Right lung (tissue), 2 donors: ENCODE measurements at regions not wholly inside any gene's neighbourhood (a gene's known extent, or its start where the extent isn't known, plus 50 kb on each side); places are given as distances from the start of the nearest gene placed in this dataset.
A peak's percentile ranks its signal among the peaks of the same experiment; 100 is the strongest.

ENCODE experiments used
- DNase-seq, 2 donors: peaks; one replicate each; pipeline ENCODE4 v3.0.0-alpha.2; 2013

GRCh38 chrX:99717716-99718115, 692.4 kb downstream of the PCDH19 start:
- DNase-seq = no peak

GRCh38 chrX:99705701-99706100, 704.4 kb downstream of the PCDH19 start:
- no peak for DNase-seq

DNA sequence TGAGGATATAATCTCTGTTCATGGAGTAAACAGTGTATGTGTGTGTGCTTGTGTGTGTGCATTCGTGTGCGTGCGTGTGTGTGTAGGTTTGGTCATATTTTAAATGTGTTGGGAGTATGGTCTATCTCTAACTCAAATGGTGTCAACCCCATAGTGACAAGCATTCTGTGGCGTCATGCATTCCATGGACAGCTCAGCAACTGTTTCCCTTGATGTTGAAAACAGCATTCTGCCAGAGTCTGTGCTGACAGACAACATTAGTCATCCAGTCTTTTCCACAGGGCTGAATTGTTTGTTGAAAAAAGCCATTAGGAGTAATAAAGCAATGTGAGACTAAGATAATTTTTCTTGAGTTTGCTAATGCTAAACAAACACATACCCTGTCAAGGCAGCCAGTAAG, 706.6 kb downstream of the PCDH19 start:
- DNase-seq = no peak

GRCh38 chrX:99698451-99698850, 711.6 kb downstream of the PCDH19 start:
- DNase-seq = no peak

GRCh38 chrX:99663136-99663535, 746.9 kb downstream of the PCDH19 start:
- no peak for DNase-seq

GRCh38 chrX:99654188-99654587, 755.9 kb downstream of the PCDH19 start:
- DNase-seq = no peak

GRCh38 chrX:99653352-99653751, 756.7 kb downstream of the PCDH19 start:
- no peak for DNase-seq

DNA sequence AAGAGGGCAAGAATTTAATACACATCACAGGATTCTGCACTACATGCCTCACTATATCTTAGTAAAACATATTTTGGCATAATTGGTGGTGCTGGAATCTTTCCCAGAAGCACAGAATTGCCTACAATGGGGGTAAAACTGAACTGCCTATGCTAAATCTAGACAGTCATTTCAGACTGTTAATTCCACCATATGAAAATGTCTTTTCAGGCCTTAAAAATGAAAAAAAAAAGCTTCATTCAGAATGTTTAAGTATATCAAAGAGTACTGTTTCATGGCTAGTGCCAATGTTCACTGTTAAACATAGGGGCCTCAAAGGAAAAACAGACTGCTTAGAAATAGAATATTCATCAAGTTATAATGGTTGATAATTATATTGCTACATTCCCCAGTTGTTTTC, 797.0 kb downstream of the PCDH19 start:
- no peak for DNase-seq

- no peak for DNase-seq
Observed at GRCh38 chrX:99603091-99603814, 806.8 kb downstream of the PCDH19 start.

GRCh38 chrX:99602107-99602506, 808.0 kb downstream of the PCDH19 start:
- DNase-seq = no peak

GRCh38 chrX:99588936-99589335, 821.1 kb downstream of the PCDH19 start:
- peak; percentile 43 for DNase-seq

DNA sequence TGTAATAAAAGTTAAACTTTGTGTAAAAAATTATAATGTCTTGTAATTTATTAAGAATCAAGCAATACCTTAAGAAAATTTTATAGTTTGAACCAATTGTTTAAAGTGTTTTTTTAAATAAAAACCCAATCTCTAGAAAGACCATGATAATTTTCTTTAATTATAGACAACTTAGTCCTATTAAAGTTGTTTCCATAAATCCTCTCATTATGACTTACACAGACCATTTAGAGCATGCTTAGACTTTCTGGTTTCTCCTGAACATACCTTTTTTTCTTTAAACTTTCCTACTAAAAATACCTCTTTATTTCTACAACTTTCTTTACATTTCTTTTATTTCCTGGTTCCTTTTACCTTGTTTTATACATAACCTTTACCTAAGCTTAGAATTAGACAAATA, 837.4 kb downstream of the PCDH19 start:
- no peak for DNase-seq

- DNase-seq = no peak
Observed at GRCh38 chrX:99549381-99549780, 860.7 kb downstream of the PCDH19 start.

DNA sequence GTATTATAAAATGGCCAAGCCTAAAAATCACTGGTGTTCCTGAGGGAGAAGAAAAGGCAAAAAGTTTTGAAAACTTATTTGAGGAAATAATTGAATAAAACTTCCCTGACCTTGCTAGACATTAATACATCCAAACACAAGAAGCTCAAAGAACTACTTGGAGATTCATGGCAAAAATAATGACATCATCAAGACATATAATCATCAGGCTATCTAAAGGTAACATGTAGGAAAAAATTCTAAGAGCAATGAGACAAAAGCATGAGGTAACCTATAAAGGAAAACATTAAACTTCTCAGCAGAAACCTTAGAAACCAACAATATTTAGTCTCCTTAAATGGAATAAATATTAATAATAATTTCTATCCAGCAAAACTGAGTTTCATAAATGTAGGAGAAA, 887.6 kb downstream of the PCDH19 start:
- DNase-seq = no peak

DNA sequence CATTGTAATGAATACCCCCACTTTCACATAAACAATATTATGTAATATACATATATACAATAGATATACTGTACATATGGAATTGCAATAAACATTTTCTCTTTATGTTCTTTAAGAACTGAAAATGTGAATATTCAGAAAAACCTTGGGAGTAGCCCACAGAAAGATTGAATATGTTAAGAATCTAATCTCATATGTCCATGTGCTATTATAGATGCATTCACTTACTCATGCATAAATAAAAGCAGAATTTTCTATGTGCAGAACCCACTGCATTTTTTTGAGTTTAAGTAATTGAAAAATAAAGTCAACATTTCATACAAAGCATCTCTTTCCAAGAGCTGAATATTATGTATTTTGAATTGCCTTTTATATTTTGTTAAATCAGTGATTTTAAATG, 902.3 kb downstream of the PCDH19 start:
- DNase-seq = no peak

- no peak for DNase-seq
Observed at GRCh38 chrX:99495453-99495852, 914.6 kb downstream of the PCDH19 start.

- DNase-seq = no peak
Observed at GRCh38 chrX:99494668-99495067, 915.4 kb downstream of the PCDH19 start.

- DNase-seq = no peak
Observed at GRCh38 chrX:99480728-99481127, 929.3 kb downstream of the PCDH19 start.

- no peak for DNase-seq
Observed at GRCh38 chrX:99469439-99469838, 940.6 kb downstream of the PCDH19 start.

DNA sequence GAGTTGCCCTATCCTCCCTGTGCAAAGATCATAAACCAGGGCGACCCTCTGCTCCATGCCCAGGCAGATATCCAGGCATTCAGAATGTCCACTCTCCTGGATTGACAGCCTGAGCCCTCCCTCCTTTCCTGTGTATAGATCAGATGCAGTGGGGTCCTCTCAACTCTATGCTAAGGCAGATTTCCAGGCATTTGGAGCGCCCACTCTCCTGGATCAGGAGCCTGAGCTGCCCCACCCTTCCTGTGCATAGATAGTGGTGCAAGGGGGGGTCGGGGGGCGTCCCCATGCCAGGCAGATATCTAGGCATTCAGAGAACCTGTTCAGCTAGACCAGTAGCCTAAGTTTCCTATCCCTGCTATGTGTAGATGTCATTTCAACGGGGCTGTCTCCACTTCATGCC, 941.1 kb downstream of the PCDH19 start:
- no peak for DNase-seq

DNA sequence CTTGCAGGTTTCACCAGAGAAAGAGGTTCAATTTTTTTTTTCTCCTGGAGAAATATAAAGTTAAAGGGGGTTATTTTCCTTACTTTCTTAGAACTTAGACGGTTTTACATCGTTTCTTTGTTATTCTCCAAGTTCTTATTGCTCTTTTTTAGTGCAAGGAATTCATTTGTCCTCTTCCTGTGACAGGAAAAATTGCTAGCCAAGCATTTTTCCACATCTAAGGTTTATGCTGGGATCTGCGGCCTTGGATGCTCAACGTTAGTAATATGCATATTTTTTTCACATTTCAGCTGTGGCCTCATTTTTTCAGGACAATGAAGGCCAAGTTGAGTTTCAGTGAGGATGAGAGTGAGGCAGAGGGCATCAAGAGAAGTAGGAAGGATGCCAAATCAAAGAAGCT, 948.9 kb downstream of the PCDH19 start:
- no peak for DNase-seq

- DNase-seq = no peak
Observed at GRCh38 chrX:99445336-99445735, 964.7 kb downstream of the PCDH19 start.

- peak; percentile 2 to 8 for DNase-seq
Observed at GRCh38 chrX:99421796-99422195, 988.3 kb downstream of the PCDH19 start.

GRCh38 chrX:99415470-99415869, 994.6 kb downstream of the PCDH19 start:
- no peak for DNase-seq
